Amygdala (tissue), 56 donors: ENCODE measurements at regions not wholly inside any gene's neighbourhood (a gene's known extent, or its start where the extent isn't known, plus 50 kb on each side); places are given as distances from the start of the nearest gene placed in this dataset.
"Not testable (repeated sequence)": the region's sequence is repeated elsewhere in the genome, so short reads cannot be mapped to it uniquely, and the experiment has no call there.

ENCODE experiments used
- DNase-seq, 56 donors: peaks; one replicate each; lab custom pipeline; 2025; lab: John Stamatoyannopoulos, UW

DNA sequence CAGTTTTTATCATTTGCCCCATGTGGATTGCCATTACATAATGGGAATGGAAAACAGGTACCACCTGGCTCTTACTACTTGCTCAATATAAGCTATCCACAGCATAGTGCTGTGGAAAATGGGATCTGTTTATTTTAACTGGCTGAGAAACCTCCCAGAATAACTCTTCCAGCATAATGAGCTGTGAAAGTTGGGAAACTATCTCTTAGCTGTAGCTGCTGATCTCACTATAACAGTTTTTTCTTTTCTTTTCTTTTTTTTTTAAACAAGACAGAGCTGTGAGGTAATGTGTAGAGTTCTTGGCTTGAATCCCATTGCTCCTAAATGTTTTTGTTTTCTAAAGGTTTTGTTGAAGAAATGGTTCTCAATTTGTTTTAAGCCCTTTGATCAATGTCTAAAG, 988.3 kb downstream of the PCDH19 start:
- no peak for DNase-seq

DNA sequence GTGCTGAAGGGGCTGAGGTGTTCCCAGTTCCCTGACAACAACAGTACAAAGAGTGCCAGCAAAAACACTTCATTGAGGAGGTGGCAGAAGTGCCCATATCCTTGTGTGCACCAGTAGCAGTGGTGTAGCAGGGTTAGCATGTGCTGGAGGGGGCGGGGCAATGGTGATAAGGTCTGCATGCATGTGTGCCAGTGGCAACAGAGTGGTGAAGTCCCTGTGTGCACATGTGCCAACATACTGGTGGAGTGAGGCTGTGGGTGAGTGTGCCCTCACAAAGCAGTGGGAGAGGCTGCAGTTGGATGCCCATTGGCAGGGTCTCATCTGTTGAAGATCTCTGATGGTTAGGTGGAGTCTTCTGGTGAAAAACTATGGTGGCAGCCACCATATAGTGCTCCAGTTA, 994.6 kb downstream of the PCDH19 start:
- DNase-seq: no peak

DNA sequence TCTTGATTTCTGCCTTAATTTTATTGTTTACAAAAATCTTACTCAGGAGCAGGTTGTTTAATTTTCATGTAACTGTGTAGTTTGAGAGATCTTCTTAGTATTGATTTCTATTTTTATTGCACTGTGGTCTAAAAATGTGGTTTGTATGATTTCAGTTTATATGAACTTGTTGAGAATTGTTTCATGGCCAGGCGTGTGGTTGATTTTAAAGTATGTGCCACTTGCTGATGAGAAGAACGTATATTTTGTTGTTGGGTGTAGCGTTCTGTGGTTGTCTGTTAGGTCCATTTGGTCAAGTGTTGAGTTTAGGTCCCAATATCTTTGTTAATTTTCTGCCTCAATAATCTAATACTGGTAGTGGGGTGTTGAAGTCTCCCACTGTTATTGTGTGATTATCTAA, 996.8 kb downstream of the PCDH19 start:
- DNase-seq: no peak

DNA sequence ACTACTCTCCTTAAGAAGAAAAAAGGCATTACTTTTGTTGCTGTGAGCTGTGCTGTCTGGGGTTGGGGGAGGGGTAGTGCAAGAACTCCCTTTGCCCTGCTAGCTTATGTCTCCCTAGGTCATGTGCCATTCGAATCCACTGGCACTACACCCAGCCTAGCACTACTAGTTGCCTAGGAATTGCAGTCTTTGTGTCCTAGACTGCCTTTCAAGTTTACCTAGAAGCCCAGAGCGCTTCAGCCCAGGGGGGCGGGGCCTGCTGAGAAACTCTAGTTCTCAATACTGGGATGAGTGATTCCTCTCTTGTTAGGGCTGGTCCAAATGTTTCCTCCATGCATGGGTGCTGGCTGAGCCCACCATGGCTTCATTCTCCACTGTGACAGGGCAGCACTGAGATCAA, 1011.5 kb downstream of the PCDH19 start:
- no peak for DNase-seq

DNA sequence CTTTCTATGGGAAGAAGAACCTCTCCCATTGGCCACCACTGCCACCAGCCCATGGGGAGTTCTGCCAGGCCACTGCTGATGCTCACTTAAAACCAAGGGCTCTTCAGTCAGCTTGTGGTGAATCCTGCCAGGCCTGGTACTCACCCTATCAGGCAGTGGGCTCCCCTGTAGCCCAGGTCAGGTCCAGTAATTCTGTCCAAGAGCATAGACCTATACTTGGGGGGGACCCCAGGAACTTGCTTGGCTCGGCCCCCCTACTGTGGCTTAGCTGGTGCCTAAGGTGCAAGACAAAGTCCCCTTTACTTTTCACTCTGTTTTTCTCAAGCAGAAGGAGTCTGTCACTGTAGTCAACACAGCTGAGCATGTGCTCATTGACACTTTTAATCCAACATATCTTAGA, 1012.2 kb downstream of the PCDH19 start:
- DNase-seq: no peak

DNA sequence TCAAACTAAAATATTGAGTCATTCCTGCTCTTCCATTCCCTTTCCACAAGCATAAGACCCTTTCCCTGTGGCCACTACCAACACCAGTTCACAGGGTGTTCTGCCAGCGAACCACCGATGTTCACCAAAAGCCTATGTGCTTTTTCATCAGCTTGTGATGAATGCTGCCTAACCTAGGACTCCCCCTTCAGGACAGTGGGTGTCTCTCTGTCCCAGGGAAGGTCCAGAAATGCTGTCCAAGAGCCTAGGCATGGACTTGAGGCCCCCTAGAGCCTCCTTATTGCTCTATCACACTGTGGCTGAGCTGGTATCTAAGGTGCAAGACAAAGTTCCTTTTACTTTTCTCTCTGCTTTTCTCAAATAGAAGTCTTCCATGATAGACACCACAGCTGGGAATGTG, 1015.6 kb downstream of the PCDH19 start:
- no peak for DNase-seq

DNA sequence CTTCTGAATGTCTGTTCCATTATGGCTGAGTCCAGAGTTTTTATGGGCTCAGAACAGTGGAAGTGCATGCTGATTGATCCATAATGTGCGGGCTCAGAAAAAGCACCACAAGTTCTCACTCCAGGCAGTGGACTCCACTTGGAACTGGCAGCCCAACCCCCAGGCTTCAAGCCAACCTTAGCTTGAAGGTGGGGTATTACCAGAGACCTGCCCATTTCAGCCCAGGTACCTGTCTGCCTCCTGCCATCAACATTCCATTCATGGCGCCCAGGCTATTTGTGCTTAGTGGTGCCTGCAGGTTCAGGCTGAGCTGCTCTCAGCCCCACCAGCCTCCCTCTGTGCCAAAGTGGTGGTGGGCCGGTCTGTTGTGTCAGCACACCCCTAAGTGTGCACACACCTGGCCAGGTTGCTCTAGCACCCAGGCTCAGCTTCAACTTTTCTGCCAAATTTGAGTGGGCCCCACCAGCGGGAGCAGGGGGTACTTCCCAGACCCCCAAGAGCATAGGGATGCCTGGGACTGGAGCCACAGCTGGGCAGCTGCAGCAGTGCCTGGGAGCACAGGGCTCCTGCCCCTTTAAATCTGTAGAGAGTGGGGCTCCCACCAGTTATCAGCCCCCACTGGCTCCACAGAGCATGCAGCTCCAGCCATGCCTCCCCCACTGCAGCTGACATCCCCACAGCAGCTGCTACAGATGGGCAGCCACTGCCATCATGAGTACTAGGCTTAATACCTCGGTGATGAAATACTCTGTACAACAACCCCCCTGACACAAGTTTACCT, 1025.3 kb downstream of the PCDH19 start:
- DNase-seq: no peak

DNA sequence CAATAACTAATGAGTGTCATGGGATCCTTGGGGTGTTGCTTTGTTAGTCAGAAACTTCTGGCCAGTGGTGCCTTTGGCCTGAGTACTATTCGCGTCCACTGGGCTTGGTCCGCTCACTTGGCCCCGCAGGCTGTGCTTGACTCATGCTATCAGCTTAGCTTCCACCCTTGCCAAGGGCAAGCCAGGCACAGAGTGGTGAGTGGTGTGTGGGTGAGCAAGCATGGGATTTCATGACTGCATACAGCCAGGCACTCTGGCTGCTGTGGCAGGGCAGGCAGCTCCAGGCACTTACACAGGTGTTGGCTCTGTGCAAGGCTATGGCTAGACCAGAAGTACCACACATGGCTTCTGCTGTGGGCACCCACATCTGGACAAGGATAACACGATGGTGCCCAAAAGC, 1026.3 kb downstream of the PCDH19 start:
- DNase-seq: no peak

DNA sequence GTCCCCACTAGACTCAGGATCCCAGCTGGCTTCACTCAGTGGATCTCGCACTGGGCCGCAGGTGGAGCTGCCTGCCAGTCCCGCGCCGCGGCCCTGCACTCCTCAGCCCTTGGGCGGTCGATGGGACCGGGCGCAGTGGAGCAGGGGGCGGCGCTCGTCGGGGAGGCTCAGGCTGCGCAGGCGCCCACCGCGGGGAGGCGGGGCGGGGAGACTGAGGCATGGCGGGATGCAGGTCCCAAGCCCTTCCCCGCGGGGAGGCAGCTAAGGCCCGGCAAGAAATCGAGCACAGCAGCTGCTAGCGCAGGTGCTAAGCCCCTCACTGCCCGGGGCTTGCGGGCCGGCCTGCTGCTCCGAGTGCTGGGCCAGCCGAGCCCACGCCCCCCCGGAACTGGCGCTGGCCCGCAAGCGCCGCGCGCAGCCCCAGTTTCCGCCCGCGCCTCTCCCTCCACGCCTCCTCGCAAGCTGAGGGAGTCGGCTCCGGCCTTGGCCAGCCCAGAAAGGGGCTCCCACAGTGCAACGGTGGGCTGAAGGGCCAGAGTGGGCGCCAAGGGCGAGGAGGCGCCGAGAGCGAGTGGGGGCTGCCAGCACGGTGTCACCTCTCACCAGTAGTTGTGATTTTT, 1038.0 kb downstream of the PCDH19 start:
- no peak for DNase-seq

DNA sequence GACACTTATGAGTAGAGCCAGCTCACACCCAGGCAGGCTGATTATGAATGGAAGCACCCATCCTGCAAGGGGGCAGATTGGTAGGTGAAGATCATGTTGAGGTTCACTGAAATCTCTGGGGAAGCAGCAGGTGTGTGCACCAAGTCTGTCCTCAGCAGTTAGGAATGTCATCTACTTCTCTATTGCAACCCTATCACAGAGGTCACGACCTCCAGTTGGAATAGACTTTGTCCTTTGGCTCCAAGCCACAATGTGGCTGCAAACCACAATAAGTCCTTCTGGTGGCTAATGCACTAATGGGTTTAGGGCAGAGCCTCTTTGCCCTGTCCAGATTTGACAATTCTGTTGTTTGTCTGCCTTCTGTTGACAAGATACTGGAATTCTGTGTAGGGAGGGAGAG, 1056.7 kb downstream of the PCDH19 start:
- no peak for DNase-seq

DNA sequence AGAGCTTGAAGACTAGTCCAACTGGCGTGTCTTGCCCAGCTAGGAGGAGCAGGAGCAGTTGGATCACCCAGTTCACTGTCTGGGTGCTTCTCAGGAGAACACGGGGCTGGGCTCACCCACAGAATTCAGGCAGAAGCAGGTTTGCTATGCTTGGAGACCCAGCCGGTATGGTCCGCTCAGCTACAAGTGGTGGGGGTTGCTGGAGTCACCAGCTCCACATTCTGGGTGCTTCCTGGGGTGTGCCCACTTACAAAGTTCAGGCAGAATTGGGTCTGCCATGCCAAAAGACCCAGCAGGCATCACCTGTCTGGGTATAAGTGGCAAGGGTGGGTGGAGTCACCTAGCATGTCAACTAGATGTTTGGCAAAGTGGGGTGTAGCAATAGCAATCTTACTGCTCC, 1061.8 kb downstream of the PCDH19 start:
- no peak for DNase-seq

DNA sequence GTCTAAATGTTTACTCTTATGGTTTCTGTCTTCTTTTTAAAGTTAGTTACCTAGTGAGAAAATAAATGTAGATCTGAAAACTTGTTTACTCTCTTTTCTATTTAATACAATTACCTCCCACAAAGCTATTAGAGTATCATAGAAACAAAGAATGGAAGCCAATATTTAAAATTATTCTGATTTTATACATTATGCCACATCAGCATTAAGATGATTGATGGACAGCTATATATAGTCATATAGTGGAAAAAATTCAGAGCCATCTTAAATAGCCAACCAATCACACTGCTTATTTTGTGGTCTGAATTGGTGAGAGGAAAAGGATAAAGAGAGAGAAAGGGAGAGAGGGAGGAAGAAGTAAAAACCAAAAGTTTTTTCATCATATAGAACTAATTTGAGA, 1101.8 kb downstream of the PCDH19 start:
- DNase-seq: no peak

DNA sequence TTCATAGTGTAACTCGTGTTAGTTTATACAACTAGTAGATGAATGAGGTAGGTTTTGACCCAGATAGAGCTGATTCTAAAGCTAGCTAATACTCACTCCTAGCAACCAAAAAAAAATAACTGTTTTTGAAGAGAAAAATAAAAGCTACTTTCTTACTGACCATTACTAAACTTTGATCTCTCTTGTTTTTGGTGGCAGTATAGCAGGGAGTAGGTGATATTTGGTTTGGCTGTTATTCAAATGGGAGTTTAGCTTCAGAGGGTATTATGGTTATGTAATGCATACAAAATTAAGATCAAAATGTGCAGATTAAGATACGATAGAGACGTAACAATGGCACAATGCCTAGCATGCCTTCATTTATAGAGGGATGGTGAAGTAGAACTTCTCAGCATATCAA, 1104.5 kb downstream of the PCDH19 start:
- DNase-seq: no peak

DNA sequence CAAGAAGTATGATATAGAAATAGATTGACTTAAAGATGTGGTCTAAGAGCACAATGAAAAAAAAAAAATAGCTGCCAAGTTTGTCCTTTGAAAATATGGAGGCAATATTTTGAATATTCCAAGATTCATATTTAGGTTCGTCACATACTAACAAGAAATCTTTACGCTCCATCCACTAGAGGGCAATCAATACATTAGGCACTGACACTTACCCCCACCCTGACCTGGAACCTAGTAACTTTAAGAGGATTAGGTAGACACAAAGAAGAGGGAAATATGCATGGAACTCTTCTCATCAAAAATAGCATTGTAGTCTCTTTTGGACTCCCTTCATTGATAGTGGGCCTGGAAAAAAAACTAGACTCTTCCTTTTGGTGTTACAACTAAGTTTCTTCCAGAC, 1108.1 kb downstream of the PCDH19 start:
- DNase-seq: no peak

DNA sequence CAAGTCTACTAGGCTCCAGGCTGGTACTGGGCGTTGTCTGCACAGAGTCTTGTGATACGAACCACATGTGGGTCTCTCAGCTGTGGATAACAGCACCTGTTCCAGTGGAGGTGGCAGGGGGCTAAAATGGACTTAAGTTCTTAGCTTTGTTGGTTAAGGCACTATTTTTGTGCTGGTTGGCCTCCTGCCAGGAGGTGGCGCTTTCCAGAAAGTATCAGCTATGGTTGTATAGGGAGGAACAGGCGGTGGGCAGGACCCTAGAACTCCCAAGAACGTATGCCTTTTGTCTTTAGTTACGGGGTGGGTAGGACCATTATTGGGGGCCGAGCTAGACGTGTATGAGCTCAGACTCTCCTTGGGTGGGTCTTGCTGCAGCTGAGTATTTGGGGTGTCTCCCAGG, 1138.4 kb downstream of the PCDH19 start:
- DNase-seq: no peak

DNA sequence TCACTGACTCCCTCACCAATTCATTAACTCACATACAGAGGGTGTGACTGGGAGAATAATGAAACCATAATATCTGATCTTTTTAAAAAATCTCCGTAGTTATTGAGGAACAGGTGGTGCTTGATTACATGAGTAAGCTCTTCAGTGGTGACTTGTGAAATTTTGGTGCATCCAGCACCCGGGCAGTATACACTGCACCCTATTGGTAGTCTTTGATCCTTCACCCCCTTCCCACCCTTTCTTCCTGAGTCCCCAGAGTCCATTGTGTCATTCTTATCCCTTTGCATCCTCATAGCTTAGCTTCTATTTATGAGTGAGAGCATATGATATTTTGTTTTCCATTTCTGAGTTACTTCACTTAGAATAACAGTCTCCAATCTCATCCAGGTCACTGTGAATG, 1143.8 kb downstream of the PCDH19 start:
- DNase-seq: no peak

DNA sequence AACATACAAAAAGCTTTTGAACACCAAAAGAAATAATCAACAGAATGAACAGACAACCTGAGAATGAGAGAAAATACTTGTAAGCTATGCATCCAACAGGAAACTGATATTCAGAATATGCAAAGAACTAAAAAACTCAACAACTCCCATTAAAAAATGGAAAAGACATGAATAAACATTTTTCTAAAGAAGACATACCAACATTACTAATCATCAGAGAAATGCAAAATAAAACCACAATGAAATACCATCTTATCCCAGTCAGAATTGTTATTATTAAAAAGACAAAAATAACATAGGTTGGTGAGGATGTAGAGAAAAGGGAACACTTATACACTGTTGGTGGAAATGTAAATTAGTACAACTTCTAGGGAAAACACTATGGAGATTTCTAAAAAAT, 1161.9 kb downstream of the PCDH19 start:
- no peak for DNase-seq

DNA sequence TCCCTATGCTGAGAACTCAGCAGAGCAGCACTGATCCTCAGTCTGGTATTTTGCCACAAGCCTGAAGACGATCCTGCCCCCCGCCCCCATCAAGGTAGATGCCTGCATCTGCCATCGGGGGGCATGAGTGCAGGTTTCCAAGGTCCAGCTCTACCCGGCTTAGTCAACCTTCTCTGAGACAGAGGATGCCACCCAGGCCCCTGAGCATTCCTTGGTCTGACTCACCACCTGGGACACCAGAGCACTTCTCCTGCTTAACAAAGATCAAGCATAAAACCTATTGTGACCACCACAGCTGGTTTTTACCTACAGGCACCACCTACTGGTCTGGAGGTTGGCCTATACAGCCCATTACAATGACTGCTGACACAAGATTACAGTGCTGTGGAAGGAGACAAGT, 1168.1 kb downstream of the PCDH19 start:
- no peak for DNase-seq

DNA sequence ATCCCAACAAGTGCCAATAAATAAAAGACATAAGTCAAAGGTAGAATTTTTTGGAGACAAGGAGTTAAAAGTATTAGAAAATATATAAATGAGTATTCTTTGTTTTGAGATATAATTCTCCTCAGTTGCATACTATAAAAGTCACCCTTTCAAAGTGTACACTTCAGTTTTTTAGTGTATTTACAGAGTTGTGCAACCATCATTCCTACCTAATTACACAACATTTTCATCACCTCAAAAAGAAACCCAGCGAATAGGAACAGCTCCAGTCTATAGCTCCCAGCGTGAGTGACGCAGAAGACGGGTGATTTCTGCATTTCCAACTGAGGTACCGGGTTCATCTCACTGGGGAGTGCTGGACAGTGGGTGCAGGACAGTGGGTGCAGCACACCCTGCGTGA, 1175.7 kb downstream of the PCDH19 start:
- DNase-seq: not testable (repeated sequence)

DNA sequence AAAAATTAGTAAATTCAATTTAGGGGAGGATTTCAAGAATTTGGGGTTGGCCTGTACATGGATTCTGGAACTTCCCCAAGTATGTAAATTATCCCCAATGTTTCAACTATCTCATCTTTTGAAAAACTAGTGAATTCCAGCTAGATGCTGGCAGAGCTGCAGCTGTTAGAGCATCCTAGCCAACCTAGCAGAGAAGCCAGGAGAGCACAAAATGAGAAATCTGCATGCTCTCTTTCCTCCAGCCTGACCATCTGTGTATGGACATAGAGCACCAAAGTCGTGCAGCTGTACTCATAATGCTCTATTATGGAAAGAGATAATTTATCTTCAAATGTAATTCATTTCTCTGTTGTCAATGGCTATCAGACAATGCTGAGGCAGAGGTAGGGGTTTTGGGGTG, 1217.7 kb downstream of the PCDH19 start:
- DNase-seq: no peak

DNA sequence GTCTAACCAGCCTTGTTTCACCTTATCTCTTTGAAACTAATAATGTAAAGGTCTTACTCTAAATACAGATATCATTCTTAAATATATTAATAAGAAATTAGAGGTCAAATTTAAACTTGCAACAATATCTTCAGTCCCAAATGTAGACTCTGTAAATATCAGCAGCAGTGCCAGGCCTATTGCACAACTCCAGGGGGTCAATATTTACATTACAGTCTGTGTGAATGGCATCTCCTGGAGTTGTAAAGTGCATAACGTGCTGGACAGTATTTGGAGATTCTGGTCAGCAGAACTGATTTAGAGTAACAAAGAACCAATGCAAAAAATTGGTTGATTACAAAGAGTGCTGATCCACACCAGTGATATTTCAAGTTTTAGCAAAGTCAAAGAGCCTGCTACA, 1225.9 kb downstream of the PCDH19 start:
- no peak for DNase-seq

DNA sequence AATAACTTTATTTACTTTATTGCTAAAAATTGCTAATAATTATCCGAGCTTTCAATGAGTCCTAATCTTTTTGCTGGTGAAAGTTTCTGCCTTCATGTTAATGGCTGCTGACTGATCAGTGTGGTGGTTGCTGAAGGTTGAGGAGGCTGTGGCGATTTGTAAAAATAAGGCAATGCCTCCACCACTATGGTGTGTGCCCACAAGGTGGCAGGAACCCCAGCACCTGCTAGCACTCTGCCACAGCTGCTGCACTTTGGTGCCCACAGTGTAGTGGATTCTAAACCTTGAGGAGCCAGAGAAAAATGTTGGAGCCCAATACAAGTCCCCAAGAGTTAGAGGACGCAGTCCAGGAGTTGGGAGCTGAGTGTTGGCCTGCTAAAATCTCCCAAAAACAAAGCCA, 1237.1 kb downstream of the PCDH19 start:
- DNase-seq: no peak

DNA sequence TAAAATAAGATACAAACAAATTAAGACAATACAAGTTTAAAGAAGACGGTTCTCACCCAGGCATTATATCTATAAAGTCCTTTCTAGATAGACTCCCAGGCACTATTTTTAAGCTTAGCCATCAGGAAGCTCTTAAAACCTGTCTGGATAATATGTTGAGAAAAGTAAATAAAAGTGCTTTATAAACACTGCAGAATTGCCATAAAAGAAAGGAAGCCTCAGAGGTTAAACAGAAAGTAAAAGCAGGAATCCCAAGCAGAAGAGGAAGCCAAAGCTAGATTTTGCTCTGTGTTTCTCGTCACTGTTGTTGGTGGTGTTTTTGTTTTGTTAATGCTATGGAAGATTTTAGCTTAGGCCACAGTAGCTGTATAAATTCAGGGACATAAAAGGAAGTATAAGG, 1267.3 kb downstream of the PCDH19 start:
- DNase-seq: no peak
